HG03108 (cell line): ENCODE measurements at regions not wholly inside any gene's neighbourhood (a gene's known extent, or its start where the extent isn't known, plus 50 kb on each side); places are given as distances from the start of the nearest gene placed in this dataset.

Experiments
- ATAC-seq: cut with Tn5 transposase; IDR thresholded peaks from one replicate; pipeline ENCODE4 v1.9.1; 2021; ENCODE audit warnings: moderate library complexity; ENCODE audit not compliant: unreplicated experiment

DNA sequence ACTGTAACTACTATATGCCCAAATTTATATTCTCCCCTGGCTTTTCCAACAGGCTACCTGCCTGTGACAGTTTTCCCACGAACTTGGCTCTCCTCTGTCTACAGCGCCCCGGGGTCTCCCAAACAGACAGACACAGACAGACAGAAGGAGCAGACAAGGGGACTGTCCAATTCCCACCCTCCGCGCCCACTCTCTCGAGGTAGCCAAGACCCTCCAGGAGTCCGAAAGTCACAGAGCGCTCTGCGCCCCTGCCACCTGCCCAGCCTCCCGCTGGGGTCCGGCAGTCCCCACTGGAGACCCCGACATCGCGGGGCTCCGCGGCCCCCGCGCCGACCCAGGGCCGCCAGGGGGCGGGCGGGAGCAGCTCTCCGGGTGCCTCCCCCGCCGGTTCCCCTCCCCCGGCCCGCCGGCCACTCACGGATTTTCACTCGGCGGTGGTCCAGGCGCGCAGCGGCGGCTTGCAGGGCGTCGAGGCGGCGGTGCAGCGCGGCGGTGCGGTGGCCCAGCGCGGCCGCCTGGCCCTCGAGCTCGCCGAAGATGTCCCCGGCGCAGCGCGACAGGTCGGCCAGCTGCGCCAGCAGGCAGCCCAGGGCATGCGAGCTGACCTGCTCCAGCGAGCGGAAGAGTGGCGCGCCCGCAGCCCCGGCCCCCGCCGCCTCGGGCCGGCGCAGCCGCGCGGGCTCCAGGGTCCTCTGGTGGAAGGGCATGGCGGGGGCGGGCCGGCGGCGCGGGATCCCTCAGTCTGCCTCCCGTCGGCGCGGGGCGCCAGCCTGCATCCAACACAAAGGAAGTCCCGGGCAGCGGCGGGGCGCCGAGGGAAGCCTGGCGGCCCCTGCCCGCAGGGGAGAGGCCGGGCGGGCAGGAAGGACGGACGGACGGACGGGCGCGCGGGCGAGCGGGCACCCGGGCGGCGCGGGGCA, 81.3 kb upstream of the CCDC28A start:
- ATAC-seq: peak; percentile 66

DNA sequence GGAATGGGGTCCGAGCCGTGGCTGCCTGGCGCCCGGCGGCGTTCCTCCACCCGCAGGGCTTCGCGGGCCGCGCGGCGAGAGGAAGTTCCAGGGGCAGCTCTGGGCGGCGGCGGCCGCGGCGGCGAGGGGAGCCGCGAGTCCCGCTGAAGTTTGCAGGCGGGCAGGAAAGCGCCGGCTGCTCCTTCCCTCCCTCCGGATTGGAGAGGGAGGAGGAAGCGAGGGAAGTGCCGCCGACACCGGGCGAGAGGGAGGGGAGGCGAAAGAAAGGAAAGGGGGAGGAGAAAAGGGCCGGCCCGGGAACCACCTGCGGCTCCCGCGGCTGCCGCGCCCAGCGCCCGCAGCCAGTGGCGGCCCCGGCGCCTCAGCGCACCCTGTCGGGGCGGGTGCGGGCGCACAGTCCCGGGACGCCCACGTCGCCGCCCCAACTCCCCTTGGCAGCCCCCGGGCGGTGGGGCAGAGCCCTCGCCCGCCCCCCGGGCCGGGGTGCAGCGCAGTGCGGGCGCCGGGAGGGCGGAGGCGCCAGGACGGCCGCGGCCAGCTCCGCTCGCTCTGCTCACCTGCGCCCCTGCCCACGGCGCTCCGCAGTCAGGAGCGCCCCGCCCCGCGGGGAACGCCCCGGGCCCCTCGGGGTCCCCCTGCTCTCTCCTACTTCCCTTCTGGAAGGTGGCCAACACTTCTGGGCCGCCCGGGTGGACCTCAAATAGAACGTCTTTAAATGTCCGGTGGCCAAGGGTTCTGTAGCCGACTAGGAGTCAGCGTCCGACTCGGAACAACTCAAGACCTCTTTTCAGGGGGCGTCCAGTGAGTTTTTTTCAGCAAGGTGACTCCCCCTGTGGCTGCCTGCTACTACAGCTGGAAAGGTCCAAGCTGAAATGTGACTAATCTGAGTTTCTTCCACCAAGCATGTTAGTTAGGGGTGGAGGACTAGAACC, 80.3 kb upstream of the CCDC28A start:
- peak; percentile 42 for ATAC-seq

GRCh38 chr6:138695193-138695592, 78.4 kb upstream of the CCDC28A start:
- ATAC-seq: no peak

GRCh38 chr6:138714493-138714892, 59.1 kb upstream of the CCDC28A start:
- no peak for ATAC-seq

DNA sequence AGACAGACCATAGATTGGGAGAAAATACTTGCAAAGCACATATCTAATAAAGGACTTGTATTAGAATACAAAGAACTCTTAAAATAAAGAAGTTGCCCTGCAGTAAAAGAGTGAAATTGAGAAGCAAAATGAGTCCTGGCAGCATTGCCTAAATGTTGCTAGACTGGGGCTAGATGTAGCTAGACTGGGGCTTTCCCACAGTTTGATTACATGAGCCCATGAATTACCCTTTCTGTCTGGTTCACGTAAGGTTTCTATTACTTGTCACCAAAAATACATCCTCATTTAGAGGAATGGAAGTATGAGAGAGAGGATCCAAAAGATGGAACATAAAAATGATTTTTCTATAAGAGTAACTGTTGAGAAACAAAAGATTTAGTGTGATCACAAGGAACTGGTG, 57.6 kb upstream of the CCDC28A start:
- ATAC-seq: no peak

DNA sequence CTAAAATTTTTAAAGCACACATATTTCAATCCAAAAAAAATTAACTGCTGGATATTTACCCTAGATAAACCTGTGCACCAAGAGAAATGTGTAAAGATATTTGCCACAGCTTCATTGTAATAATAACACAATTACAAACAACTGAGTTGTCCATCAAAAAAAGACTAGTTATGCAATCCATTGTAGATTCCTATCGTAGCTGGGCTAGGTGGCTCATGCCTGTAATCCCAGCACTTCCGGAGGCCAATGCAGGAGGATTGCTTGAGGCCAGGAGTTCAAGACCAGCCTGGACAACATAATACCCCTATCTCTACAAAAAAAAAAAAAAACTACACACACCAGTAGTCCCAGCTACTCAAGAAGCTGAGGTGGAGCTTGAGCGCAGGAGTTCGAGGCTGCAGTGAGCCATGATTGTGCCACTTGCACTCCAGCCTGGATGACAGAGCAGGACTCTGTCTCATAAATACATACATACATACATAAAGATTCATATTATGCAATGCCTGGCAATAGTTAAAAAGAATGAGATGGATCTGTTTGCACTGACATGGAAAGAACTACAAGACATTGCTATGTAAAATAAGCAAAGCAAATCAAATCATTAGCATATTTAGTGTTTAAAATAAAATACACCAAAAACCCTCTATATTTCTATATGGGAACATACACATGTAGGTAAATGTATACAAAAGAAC, 56.5 kb upstream of the CCDC28A start:
- ATAC-seq: no peak

DNA sequence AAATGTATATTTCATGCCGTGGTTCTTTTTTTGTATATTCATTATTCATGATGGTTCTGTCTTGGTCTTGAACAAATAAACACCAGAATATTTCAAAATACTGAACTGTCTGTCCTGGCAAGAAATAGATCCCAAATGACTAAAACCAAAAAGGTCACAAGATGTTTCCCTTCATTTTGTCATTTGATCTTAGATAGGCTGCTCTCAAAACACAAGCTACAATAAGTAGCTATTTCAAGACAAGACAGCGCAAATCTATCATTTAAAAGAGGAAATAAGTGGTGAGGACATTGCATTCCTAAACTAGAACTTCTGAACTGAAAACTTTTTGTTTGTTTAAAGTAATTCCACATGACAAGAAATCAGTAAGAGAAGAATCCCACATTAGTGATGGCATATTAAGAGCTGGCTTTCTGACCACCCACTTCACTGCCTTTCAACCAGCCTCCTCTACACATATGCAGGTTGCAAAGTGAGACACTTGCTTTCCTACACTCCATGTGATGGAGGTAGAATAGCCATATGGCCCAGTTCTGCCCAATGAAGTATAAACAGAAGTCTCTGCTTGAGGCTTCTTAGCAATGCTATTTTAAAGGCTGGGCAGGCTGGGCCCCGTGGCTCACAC, 54.4 kb upstream of the CCDC28A start:
- no peak for ATAC-seq

- ATAC-seq: no peak
Measured at GRCh38 chr6:138719744-138720143, 53.8 kb upstream of the CCDC28A start.

- no peak for ATAC-seq
Measured at GRCh38 chr6:138722425-138723371, 50.9 kb upstream of the CCDC28A start.
